HG02798 (cell line): ENCODE measurements at regions not wholly inside any gene's neighbourhood (a gene's known extent, or its start where the extent isn't known, plus 50 kb on each side); places are given as distances from the start of the nearest gene placed in this dataset.
"Not testable (repeated sequence)": the region's sequence is repeated elsewhere in the genome, so short reads cannot be mapped to it uniquely, and the experiment has no call there.

Experiments
- ATAC-seq: cut with Tn5 transposase; IDR thresholded peaks from one replicate; pipeline ENCODE4 v1.9.1; 2021; ENCODE audit warnings: mild to moderate bottlenecking; ENCODE audit not compliant: unreplicated experiment, poor library complexity

DNA sequence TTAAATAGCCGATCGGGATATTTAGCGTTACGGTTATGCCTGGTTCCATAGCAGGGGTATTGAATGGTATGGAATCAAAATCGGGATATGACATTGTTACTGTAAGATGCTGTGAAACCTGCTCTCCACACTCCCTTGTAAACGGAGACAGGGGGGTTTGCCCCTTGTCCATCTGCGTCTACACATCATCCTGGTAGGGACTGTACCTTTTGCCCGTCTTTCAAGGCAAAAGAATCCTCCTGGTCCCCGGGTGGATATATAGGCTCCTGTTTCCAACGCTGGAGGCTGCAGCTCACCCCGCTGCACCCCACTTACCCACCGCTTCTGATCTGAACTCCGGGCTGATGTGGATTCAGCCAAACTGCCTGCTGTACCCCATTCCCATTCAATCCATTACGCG is 189.1 kb downstream of the SHOX start:
- no peak for ATAC-seq

- no peak for ATAC-seq
These were observed 187.2 kb downstream of the SHOX start for GRCh38 chrX:817759-818300.

DNA sequence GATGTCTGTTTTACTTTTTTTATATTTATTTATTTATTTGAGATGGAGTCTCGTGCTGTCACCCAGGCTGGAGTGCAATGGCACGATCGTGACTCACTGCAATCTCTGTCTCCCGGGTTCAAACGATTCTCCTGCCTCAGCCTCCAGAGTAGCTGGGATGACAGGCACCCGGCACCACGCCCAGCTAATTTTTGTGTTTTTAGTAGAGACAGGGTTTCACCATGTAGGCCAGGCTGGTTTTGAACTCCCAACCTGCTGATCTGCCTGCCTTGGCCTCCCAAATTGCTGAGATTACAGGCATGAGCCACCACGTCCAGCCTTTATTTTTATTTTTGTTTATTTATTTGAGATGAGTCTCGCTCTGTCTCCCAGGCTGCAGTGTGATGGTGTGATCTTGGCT is 186.6 kb downstream of the SHOX start:
- not testable (repeated sequence) for ATAC-seq

- no peak for ATAC-seq
These were observed 185.8 kb downstream of the SHOX start for GRCh38 chrX:816411-816810.

DNA sequence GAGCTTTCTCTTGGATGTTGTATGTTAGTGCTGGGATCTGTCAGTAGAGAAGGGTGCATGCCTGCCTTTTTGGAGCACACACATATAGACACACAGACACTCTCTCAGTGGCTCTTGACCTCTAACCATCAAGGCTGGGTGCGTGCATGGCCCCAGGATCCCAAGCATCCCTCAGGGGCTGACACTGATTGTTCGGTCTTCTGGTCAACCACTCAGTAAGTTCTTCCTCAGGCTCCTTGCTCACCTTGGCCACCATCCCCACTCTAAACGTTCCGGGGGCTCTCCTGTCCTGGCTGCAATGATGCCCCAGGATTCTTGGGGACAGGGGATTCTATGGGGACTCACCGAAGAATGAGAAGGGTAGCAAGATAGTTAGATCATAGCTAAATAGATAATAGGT is 179.6 kb downstream of the SHOX start:
- ATAC-seq: no peak

DNA sequence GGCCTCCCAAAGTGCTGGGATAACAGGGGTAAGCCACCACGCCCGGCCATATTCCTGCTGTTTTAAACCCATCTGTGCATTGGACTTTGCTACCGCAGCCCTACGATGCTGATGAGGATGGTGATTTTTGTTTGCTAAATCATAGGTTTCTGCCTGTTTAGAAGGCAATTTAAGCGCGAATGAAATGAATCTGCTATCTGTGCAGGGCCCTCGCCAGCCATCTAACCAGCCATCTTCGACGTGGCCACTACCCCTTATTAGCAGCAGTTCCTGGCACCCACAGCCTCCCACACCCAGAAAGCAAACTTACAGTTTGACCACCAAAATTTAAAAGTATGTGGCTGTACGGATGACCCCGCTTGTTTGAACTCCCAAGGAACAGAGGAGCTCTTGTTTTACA is 178.5 kb downstream of the SHOX start:
- no peak for ATAC-seq

DNA sequence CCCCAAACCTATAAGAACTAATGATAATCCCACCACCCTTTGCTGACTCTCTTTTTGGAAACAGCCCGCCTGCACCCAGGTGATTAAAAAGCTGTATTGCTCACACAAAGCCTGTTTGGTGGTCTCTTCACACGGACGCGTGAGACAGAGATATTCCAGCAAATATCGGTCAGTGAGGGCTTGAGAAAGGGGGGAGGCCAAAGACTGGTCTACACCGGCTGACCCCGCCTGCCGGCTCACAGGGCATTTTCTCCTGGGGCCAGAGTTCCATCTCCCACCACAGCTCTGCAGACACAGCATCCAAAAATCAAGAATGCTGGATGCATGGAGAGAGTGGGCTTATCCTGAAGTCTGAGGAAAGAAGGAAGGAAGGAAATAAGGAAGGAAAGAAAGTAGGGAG is 176.0 kb downstream of the SHOX start:
- ATAC-seq: no peak

- ATAC-seq: no peak
These were observed 175.4 kb downstream of the SHOX start for GRCh38 chrX:805988-806387.

- ATAC-seq: no peak
These were observed 174.6 kb downstream of the SHOX start for GRCh38 chrX:805103-805670.

DNA sequence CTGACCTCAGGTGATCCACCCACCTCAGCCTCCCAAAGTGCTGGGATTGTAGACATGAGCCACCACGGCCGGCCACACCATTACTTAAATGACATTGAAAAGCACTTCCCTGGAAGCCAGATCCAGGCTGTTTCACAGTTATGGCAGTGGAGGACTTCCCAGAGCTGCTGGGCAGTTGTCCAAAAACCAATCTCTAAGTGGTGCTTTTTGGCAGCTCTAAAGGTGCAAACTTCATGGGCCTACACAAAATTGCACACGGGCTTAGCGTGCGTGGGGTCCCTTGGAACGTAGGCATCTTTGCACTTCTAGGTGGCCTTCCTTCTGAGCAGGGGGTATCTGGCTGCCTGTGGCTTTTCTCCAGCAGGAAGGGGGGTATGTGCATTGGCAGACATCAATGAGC is 172.3 kb downstream of the SHOX start:
- no peak for ATAC-seq

DNA sequence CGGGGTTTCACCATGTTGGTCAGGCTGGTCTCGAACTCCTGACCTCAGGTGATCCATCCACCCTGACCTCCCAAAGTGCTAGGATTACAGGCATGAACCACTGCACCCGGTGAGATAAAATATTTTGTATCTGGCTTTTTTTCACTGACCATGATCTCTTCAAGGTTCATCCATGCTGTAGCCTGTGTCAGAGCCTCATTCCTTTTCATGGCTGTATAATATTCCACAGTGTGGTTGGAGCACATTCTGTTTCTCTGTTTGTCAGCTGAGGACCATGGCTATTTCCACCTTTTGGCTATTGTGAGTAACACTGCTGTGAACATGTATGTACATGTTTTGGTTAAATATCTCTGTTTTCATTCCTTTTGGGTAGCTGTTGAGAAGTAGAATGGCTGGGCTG is 169.2 kb downstream of the SHOX start:
- ATAC-seq: no peak

- no peak for ATAC-seq
These were observed 163.7 kb downstream of the SHOX start for GRCh38 chrX:794311-794710.

DNA sequence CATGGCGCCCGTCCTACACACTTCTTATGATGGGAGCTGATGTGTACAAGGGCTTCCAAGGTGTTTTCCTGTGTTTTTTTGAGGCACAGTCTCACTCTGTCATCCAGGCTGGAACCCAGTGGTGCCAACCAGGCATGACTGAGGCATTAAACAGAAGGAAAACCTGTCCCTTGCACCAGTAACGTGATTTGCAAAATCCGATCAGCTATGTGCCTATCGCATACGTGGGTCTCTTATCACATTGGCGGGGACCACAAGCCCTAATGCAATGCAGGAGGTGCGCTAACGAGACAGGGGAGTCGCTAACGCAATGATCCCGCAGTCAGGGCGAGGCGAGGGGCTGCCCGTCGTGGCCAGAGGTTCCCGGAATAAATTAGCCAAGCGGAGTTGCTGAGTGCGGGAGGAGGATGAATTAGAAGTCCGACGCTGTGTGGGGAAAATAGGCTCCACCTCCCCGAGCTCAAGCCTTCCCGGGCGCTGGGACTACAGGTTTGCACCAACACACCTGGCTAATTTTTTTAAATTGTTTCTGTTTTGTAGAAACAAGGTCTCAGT is 162.7 kb downstream of the SHOX start:
- ATAC-seq: no peak

DNA sequence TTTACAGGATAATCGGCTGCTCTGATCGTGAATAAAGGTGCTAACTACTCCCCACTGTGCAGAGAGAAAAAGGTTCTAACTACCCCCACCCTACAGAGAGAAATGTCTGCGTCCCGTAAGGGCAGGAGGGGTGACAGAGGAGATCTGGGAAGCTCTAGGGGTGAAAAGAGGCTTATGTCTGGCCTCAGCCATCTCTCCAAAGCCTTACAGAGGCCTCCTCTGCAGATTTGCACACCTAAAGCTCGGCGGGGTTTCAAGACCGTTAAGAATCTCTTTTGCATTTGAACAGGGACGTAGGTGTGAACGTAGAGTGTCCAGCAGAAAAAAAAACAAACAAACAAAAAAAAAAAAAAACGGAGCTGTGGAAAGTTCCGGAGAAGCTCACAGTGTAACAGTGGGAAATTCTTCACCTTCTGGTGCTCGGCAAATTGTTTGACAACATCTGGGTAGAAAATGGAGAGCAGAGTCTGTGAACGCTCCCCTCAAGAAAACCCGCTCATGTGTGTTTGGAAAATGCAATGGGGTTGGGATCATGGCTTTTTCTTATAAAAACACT is 161.0 kb downstream of the SHOX start:
- ATAC-seq: no peak

- no peak for ATAC-seq
These were observed 160.3 kb downstream of the SHOX start for GRCh38 chrX:790783-791360.

DNA sequence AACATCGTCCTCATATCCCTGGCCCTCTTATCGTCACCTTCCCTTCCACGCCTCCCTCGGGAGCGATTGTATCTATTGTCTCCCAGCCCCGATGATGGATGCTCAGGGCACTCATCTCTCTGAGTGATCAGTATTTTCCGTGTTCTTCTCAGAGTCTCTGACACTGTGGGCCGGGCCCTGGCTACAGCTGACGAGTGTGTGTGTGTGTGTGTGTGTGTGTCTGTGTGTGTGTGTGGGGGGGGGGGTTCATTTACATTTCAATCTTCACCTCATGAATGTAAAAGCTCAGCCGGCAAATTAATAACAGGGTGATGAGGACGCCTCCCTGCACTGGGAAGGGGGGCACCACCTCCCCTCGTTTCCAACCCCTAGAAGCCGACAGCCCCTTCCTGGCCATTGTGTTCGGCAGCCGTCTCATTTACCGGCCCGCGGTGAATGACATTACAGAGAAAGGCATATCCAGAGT is 159.5 kb downstream of the SHOX start:
- ATAC-seq: no peak

GRCh38 chrX:789096-789495 is 158.5 kb downstream of the SHOX start:
- ATAC-seq: no peak

- ATAC-seq: no peak
These were observed 155.9 kb downstream of the SHOX start for GRCh38 chrX:786441-786881.

GRCh38 chrX:784829-785228 is 154.2 kb downstream of the SHOX start:
- no peak for ATAC-seq

DNA sequence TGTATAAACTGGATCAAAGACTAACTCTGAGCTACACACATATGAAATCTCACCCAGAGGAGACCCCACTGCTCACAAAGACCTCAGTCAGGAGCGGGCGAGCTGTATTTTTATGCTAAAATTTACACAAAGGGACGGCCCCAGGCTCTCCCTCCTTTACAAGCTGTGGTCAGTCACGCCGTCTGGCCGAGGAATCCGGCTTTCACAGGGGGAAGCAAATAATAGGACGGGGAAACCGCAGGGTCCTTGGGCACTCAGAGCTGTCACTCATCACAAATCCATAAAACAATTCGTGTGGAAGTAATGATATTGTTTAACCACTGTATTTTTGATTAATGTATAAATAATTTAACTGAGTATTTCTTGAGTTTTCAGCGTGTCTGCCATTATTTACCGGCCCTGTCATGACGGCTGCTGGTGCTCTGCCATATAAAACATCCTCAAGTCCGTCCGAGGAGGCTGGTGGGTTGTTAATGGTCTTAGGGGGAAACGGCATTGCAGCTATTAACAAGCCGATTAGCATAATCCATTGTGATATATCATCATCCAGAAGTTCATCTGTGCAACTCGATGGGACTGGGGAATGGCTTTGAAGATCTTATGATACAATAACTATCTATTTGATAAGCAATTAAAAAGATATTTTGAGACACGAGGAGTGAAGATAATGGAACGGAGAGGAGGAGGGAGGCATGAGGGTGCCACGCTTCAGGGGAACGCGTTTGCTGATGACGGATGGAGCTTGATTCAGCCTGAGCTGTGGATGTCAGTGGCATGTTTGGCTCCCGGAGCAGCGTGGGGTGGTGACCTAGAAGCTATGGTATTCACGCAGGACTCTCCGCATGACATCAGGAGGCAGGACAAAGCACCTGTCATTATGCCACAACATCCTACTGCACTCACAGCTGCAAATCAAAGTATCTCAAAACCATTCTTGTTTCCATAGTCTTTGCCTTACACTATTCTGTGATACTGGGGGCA is 150.9 kb downstream of the SHOX start:
- ATAC-seq: no peak
